C4-2B (cell line): ENCODE measurements at regions not wholly inside any gene's neighbourhood (a gene's known extent, or its start where the extent isn't known, plus 50 kb on each side); places are given as distances from the start of the nearest gene placed in this dataset.

Experiments used
- H3K27ac ChIP-seq: fragments of 450-650 bp; 2 replicates; pipeline ENCODE4 v1.5.1; 2017
- ZFX ChIP-seq: fragments of 450-650 bp; IDR thresholded peaks from 2 replicates; pipeline ENCODE4 v1.6.1; 2017
- TF ChIP-seq, protein P1 (sequence below): fragments of 450-650 bp; conservative IDR thresholded peaks from 2 replicates; pipeline ENCODE4 v1.5.1; 2017; ENCODE audit warnings: mild to moderate bottlenecking

DNA sequence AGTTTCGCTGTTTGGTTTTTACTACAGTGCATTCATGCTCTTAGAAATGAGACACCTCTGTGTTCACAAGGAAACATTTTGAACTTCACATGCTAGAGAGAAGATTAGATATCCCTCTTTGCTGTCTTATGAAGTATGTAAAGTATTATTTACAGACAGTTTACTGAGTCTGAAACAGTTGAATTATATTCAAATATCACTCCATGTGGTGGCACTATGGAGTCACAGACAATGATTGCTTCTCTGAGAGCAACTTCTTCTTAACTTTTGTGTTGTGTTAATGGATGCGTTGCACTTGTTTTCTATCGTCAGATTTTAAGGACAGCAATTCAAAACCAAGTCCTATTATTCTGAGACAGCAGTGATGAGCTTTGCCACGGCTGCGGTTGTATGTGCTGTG, 823.6 kb downstream of the GALR1 start:
- no peak for TF ChIP-seq ZFX
- TF ChIP-seq, protein P1, sequence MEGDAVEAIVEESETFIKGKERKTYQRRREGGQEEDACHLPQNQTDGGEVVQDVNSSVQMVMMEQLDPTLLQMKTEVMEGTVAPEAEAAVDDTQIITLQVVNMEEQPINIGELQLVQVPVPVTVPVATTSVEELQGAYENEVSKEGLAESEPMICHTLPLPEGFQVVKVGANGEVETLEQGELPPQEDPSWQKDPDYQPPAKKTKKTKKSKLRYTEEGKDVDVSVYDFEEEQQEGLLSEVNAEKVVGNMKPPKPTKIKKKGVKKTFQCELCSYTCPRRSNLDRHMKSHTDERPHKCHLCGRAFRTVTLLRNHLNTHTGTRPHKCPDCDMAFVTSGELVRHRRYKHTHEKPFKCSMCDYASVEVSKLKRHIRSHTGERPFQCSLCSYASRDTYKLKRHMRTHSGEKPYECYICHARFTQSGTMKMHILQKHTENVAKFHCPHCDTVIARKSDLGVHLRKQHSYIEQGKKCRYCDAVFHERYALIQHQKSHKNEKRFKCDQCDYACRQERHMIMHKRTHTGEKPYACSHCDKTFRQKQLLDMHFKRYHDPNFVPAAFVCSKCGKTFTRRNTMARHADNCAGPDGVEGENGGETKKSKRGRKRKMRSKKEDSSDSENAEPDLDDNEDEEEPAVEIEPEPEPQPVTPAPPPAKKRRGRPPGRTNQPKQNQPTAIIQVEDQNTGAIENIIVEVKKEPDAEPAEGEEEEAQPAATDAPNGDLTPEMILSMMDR: peak; percentile 47

DNA sequence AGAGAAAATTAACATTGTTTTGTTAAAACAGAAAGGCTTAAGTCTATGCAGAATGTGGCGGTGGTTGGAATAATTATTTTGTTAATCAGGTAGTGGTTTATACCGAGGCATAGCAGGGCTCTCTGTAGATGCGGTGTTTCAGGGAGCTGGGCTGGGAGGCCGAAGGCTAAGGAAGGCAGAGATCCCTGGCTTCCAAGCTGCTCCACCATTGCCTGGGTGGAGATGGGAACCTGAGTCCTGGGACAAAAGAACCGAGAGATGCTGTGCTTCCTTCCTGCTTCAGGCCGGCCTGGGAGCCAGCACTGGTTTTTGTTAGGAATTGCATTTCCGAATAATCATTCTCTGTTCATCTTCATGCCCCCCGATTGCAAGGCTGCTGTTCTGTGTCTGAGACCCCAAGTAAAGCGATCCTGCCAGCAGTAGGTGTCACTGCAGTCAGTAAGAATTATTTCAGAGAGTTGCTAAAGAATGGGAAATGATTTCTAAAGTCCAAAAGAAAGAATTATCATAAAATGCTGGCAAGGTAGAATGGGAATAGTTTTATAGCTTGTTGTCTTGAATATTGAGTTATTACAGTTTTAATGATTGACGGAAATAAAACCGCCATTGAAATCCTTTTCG, 824.9 kb downstream of the GALR1 start:
- no peak overlapping the region for H3K27ac ChIP-seq
- no peak for TF ChIP-seq ZFX
- TF ChIP-seq, protein P1: no peak

More for the DNA sequence above, 823.6 kb downstream of the GALR1 start:
- no peak overlapping the region for H3K27ac ChIP-seq

DNA sequence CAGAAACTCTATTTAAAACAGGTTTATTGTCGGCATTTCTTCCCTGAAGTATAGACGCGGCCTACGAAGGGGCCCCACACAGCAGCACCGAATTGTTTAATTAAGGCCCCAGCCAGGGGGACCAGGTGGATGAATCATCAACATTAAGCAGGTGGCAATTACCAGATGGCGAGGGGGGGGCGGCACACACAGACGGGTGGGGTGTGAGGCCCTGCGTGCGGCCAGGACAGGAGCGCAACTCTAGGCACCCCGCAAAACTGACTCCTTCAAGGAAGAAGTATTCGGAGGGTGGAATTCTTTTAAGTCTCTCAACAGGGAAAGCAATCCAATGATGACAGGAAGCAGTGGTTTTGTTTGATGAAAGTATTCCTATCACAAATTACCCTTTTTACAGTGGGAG, 830.4 kb downstream of the GALR1 start:
- TF ChIP-seq, protein P1: no peak
- no peak for TF ChIP-seq ZFX
- no peak overlapping the region for H3K27ac ChIP-seq

- H3K27ac ChIP-seq: no peak overlapping the region
- TF ChIP-seq, protein P1: no peak
- no peak for TF ChIP-seq ZFX
These were observed 831.1 kb downstream of the GALR1 start for GRCh38 chr18:78080761-78081160.

- TF ChIP-seq, protein P1: no peak
- no peak for TF ChIP-seq ZFX
- no peak overlapping the region for H3K27ac ChIP-seq
These were observed 833.2 kb downstream of the GALR1 start for GRCh38 chr18:78082816-78083215.

DNA sequence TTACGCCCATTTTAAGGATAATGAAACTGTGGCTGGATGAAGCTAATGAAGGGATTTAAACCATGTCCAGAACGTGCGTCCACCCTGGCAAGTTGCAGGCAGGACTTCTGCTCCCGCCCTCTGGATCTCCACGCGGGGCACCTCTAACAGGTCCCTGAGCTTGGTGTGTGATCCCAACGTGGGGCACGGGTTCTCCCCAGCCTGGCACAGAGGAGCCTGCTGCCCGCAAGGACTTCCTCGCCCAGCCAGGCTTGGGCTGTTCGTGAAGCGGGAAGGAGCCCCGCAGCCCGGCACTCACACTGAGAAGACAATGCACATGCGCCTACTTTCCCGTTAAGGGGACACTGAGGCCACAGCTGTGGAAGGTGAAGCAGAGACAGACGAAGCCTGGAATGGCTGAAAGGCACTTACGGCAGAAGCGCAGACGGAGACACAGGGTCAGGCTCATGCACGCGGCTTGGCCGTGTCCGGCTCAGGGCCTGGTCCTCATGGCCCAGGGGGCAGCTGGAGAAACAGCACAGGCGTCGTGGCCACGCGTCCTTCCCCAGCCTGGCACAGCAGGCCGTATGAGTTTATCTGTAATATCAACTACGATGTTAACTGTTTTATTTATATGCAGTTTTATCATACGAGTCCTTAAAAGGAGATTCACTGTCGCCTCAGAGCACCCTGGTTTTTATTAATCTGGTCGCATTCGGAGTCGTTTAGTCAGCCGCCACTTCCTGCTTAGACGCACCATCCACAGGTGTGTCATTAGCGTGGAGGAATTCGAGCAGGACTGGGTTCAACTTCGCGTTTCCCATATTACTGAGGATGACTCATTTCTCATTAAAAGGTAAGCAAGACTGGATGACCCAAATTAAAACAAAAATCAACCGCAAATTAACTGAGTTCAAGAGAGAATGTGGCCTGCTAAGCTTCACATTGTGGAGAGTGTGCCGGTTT, 835.9 kb downstream of the GALR1 start:
- TF ChIP-seq, protein P1: no peak
- no peak for TF ChIP-seq ZFX
- no peak overlapping the region for H3K27ac ChIP-seq

GRCh38 chr18:78086931-78087330, 837.3 kb downstream of the GALR1 start:
- no peak for TF ChIP-seq ZFX
- TF ChIP-seq, protein P1: no peak
- H3K27ac ChIP-seq: no peak overlapping the region
